ENCODE measurements at regions not wholly inside any gene's neighbourhood (a gene's known extent, or its start where the extent isn't known, plus 50 kb on each side); places are given as distances from the start of the nearest gene placed in this dataset.
"Not testable (repeated sequence)": the region's sequence is repeated elsewhere in the genome, so short reads cannot be mapped to it uniquely, and the experiment has no call there.

- no peak for DNase-seq (ENCODE audit: extremely low read depth in 1 of 2, low read depth in 1 of 2)
Measured at GRCh38 chr13:58955546-58956385, 1208.0 kb downstream of the DIAPH3 start.

GRCh38 chr13:58958097-58958496, 1205.6 kb downstream of the DIAPH3 start:
- not testable (repeated sequence) for DNase-seq (ENCODE audit: extremely low read depth in 1 of 2, low read depth in 1 of 2)

- DNase-seq (ENCODE audit: extremely low read depth in 1 of 2, low read depth in 1 of 2), result no peak
Measured at GRCh38 chr13:58960888-58961287, 1202.8 kb downstream of the DIAPH3 start.

DNA sequence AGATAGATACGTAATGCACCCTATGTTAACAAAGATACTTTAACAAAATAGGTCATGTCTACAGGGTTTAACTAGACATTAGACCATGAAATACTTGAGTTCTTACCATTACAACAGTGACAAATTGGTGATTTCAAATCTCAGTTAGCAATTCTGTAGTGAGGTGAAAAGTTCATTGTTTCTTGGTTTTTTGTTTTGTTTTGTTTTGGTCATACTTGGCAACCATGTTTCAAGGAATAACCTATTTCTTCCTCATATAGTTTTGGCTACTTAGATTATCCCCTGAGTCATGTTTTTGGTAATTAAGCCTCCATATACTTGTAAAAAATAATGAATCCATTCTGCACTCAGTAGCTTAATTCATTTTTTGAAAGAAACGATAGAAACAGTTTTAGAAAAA, 1200.4 kb downstream of the DIAPH3 start:
- DNase-seq (ENCODE audit: extremely low read depth in 1 of 2, low read depth in 1 of 2), result no peak

DNA sequence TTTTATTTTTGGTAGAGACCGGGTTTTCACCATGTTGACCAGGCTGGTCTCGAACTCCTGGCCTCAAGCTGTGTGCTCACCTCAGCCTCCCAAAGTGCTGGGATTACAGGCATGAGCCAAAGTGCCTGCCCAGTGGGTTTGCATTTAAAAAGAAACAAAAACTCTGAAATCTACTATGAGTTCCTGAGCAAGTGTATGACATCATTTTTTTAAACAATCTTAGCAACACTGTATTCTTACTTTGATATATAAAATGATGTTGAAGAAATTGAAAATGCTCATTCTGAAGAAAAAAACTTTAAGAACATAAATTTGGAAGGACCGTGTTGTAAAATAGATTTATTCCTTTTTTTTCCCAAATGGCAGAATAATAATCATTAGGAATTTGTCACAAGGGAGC, 1199.7 kb downstream of the DIAPH3 start:
- DNase-seq (ENCODE audit: extremely low read depth in 1 of 2, low read depth in 1 of 2), result no peak

GRCh38 chr13:58977085-58977484, 1186.6 kb downstream of the DIAPH3 start:
- no peak for DNase-seq (ENCODE audit: extremely low read depth in 1 of 2, low read depth in 1 of 2)

- no peak for DNase-seq (ENCODE audit: extremely low read depth in 1 of 2, low read depth in 1 of 2)
Measured at GRCh38 chr13:58978331-58978730, 1185.4 kb downstream of the DIAPH3 start.

DNA sequence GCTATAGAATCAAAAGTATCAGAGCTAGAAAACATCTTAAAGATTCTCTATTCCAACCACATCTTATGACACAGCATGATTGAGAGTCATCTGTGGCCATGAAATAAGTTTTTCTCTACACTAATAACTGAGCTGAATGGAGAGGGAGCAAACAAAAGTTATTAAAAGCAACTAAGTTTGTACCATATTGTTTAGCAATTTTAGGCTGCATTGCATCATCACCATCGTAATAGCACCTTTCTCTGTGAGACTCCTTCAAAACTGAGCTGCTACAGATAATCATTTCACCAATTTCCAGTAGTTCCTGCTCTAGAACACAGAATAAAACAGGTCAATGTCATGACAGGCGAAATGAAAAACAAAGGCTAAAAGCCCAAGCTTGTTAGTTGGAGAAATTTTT, 1183.9 kb downstream of the DIAPH3 start:
- no peak for DNase-seq (ENCODE audit: extremely low read depth in 1 of 2, low read depth in 1 of 2)

- no peak for DNase-seq (ENCODE audit: extremely low read depth in 1 of 2, low read depth in 1 of 2)
Measured at GRCh38 chr13:58985845-58986244, 1177.9 kb downstream of the DIAPH3 start.

DNA sequence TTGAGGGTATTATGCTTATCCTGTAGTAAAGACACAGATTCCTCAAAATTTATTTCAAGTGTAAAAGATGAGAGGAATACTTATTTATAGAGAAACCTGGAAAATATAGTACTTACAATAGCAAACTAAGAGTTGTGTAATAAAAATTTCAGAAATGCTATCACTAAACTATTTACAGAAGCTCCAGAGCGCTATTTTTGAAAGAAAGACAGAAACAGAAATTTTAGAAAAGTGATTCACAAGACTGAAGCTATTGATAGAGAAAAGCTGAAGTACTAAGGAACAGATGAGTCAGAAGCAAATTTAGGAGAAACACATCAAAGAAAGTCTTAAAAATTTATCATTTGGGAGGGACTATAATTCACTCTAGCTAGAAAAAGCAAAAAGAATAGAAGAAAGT, 1174.2 kb downstream of the DIAPH3 start:
- no peak for DNase-seq (ENCODE audit: extremely low read depth in 1 of 2, low read depth in 1 of 2)

- no peak for DNase-seq (ENCODE audit: extremely low read depth in 1 of 2, low read depth in 1 of 2)
Measured at GRCh38 chr13:58991826-58992477, 1171.8 kb downstream of the DIAPH3 start.

DNA sequence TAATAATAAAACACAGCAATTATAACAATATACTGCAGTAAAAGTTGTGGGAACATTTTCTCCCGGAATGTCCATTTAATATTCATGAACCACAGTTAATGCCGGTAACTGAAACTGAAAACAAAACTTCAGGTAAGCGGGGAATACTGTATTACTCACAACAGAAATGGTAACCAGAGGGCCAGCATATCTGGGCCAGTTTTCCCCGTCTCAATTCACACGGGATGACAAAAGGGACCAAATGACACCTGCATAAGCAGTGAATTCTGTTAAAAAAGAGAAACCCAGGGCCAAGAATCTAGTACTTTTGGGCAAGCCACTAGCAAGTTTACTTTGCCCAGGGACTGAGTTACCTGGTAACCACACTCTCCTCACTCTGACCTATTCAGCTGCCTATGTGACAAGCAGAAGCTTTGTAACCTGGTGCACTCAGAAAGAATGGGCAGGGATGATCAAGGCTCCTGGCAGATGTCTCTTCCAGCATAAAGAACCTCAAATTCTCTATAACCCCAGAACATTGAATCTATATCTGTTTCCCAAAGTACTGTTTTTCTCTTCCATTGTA, 1171.2 kb downstream of the DIAPH3 start:
- DNase-seq (ENCODE audit: extremely low read depth in 1 of 2, low read depth in 1 of 2), result no peak

GRCh38 chr13:58994077-58994476, 1169.7 kb downstream of the DIAPH3 start:
- no peak for DNase-seq (ENCODE audit: extremely low read depth in 1 of 2, low read depth in 1 of 2)

DNA sequence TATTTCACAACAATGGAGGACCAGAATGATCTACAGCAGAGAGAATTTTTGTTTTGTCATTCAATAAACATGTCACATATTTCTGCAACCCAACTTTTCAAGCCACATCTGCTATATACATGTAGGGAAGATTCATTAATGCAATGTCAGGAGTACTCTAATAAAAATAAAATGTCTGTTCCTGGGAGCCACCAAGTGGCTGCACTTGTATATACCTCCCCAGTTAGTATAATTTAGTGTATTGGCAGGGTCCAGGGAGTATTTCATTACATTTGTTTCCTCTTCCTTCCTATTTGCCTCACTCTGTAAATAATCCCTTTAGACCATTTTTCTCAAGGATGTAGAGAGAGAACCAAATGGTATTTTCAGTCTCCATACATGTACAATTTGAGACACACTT, 1169.0 kb downstream of the DIAPH3 start:
- no peak for DNase-seq (ENCODE audit: extremely low read depth in 1 of 2, low read depth in 1 of 2)

GRCh38 chr13:58998716-58999115, 1165.0 kb downstream of the DIAPH3 start:
- DNase-seq (ENCODE audit: extremely low read depth in 1 of 2, low read depth in 1 of 2), result no peak

DNA sequence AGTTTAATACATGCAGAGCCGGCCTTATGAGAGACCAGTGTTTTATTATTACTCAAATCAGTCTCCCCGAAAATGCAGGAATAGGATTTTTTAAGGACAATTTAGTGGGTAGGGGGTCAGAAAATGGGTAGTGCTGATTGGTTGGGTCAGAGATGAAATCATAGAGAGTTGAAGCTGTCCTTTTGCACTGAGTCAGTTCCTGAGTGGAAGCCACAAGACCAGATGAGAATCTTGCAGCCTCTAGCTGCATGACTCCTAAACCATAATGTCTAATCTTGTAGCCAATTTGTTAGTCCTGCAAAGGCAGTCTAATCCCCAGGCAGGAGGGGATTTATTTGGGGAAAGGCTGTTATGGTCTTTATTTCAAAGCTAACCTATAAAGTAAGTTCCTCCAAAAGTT, 1163.9 kb downstream of the DIAPH3 start:
- DNase-seq (ENCODE audit: extremely low read depth in 1 of 2, low read depth in 1 of 2), result no peak

GRCh38 chr13:59000770-59001169, 1163.0 kb downstream of the DIAPH3 start:
- no peak for DNase-seq (ENCODE audit: extremely low read depth in 1 of 2, low read depth in 1 of 2)

DNA sequence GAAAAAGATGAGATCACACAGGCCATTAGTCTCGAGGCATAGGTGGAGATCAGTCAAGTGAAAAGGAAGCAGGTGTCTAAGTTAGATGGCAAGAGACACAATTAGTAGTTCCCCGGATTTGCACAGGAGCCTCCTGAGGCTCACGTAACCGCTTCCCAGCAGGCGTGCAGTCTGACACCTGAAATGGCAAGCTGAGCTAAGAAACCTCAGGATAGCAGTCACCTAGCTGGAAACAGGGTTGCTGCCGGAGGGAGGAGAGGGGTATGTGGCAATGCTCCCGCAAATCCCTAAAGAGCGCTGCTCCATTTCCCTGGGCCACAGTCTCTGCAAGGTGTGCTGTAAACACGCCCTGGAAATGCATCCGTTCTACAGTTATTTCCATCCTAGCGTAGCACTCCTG, 1151.0 kb downstream of the DIAPH3 start:
- DNase-seq (ENCODE audit: extremely low read depth in 1 of 2, low read depth in 1 of 2), result no peak

DNA sequence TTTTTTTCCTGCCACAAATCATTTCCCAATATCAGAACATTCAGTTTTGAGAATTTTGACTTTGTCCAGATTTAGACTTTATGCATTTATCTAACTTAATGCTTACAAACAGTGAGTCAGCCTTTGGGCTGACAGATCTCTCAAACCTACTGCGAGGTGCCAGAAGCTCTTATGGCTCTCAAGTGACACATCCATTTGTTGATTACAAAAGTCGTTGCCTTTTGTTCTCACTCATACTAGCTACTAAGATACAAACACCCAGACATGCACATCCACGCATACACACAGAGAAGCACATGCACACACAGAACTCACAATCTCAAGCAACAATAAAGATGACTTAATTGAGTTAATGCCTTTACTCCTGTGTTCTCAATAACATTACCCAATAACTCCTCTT, 1147.5 kb downstream of the DIAPH3 start:
- no peak for DNase-seq (ENCODE audit: extremely low read depth in 1 of 2, low read depth in 1 of 2)

- DNase-seq (ENCODE audit: extremely low read depth in 1 of 2, low read depth in 1 of 2), result no peak
Measured at GRCh38 chr13:59024434-59024833, 1139.3 kb downstream of the DIAPH3 start.

DNA sequence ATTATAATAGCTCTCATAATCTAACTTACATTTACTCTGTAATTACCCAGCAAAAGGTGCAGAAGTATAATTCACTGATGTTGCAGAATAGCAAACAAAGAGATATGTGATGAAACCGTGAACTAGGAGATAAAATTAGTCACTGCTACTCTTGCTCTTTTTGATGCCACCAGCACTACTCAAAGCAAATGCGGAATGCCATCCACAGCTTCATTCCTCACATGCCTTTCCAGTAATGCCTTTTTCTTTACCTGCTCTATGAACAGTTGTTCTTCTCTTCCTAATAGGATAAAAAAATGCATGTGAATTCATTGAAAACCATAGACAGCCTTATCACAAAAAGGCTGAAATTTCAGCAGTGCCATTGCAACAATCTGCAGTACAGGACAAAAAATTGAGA, 1129.5 kb downstream of the DIAPH3 start:
- no peak for DNase-seq (ENCODE audit: extremely low read depth in 1 of 2, low read depth in 1 of 2)

DNA sequence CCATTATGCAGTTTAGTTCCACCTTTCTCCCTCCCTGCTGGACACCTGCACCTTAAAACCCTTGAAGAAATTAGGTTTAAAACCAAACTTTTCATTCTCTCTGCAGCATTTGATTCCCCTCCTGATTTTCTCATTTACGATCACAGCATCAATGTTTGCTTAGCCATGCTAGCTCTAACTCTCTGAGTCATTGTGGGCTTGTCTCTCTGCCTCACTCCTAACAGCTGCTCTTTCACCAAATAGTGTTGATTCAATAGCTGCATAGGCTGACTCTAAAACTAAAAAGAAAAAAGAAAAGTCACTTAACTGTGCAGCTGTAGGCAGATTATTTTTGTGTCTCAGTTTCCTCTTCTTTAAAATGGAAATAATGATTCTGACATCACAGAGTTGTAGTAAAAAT, 1124.9 kb downstream of the DIAPH3 start:
- DNase-seq (ENCODE audit: extremely low read depth in 1 of 2, low read depth in 1 of 2), result no peak
